ENCODE measurements at regions not wholly inside any gene's neighbourhood (a gene's known extent, or its start where the extent isn't known, plus 50 kb on each side); places are given as distances from the start of the nearest gene placed in this dataset.

DNA sequence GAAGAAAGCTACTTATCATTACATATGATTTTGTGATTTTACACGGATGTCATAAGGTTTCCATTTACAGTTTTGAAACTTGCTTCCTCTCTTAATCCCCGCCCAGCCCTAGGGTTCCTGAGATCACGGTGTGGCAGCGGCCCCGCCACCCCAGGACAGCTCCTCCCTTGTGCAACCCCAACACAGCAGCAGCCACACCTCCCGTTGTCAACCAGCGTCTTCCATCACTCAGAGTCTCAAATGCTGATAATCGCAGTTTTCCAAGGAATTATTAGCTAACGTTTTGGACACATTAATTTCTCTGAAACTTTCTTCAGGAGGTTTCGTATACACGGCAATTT lies 204.8 kb downstream of the THBS2 start:
- H3K9me3 ChIP-seq (ENCODE audit: control insufficient read depth in 2 of 3, insufficient read depth in 1 of 3, low read length in 3 of 3) = no peaks in the 10 kb centered on the region
- peak in 1 of 5 donors; percentile 28 for DNase-seq
- H3K36me3 ChIP-seq (ENCODE audit: control insufficient read depth in 2 of 3, insufficient read depth in 3 of 3, low read length in 3 of 3) = no peaks in the 10 kb centered on the region
- TF ChIP-seq, protein P1, sequence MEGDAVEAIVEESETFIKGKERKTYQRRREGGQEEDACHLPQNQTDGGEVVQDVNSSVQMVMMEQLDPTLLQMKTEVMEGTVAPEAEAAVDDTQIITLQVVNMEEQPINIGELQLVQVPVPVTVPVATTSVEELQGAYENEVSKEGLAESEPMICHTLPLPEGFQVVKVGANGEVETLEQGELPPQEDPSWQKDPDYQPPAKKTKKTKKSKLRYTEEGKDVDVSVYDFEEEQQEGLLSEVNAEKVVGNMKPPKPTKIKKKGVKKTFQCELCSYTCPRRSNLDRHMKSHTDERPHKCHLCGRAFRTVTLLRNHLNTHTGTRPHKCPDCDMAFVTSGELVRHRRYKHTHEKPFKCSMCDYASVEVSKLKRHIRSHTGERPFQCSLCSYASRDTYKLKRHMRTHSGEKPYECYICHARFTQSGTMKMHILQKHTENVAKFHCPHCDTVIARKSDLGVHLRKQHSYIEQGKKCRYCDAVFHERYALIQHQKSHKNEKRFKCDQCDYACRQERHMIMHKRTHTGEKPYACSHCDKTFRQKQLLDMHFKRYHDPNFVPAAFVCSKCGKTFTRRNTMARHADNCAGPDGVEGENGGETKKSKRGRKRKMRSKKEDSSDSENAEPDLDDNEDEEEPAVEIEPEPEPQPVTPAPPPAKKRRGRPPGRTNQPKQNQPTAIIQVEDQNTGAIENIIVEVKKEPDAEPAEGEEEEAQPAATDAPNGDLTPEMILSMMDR (IDR thresholded peaks at IDR 0.05; ENCODE audit: borderline replicate concordance, extremely low read depth, insufficient read depth) = no peak
- H3K27ac ChIP-seq (ENCODE audit: low read depth in 2 of 2, low read length in 2 of 2) = no peak overlapping the region
- intact Hi-C loops (cut with DNase I) = no loop called here
- FAIRE-seq = no peak
- no peaks in the 10 kb centered on the region for H3K27me3 ChIP-seq (ENCODE audit: control insufficient read depth, insufficient read depth, low read length)
- no peak overlapping the region for H3K4me3 ChIP-seq (ENCODE audit: low read length in 3 of 3)
- no peak overlapping the region for H3K9ac ChIP-seq (ENCODE audit: low read length in 3 of 3)
- no peaks in the 10 kb centered on the region for H3K4me1 ChIP-seq (ENCODE audit: control insufficient read depth in 2 of 3, insufficient read depth in 2 of 3, low read depth in 1 of 3, low read length in 3 of 3)

DNA sequence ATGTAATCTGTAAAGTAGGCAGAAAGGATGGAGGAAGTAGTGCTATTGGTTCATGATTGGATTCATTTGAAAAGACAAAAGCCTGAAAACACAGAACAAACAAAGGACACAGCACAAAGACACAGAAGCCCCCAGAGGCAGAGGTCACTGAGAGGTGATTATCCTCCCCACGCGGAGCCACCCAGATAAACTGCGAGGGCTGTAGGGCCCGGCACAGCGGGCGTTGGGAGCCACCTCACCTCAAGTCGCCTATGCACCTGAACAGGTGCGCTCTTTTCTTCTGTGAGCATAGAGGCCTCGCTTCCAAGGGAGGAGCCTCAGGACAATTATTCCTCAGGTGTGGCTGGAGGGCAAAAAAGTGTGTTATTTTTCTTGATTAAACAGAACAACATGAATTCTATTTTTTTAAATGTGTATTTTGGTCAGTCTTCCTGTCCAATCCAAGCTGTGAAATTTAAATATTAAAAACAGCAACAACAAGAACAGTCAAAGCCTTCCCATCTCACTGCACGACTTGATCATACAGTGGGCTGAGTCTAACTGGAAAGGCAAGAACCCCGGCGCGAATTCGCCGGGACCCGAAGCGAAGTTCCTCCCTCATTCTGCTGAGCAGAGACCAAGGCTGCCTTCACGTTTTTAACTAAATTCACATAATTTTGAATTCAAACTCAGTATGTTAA lies 205.3 kb downstream of the THBS2 start:
- no peaks in the 10 kb centered on the region for H3K4me1 ChIP-seq (ENCODE audit: control insufficient read depth in 2 of 3, insufficient read depth in 2 of 3, low read depth in 1 of 3, low read length in 3 of 3)
- DNase-seq (peak in 1 of 5 donors; percentile 10), FAIRE-seq (no peak)
- intact Hi-C loops (cut with DNase I) = no loop called here
- TF ChIP-seq, protein P1 (IDR thresholded peaks at IDR 0.05; ENCODE audit: borderline replicate concordance, extremely low read depth, insufficient read depth) = no peak
- H3K9me3 ChIP-seq (ENCODE audit: control insufficient read depth in 2 of 3, insufficient read depth in 1 of 3, low read length in 3 of 3) = no peaks in the 10 kb centered on the region
- no peaks in the 10 kb centered on the region for H3K36me3 ChIP-seq (ENCODE audit: control insufficient read depth in 2 of 3, insufficient read depth in 3 of 3, low read length in 3 of 3)
- no peak overlapping the region for H3K27ac ChIP-seq (ENCODE audit: low read depth in 2 of 2, low read length in 2 of 2)
- no peak overlapping the region for H3K4me3 ChIP-seq (ENCODE audit: low read length in 3 of 3)
- no peak overlapping the region for H3K9ac ChIP-seq (ENCODE audit: low read length in 3 of 3)
- no peaks in the 10 kb centered on the region for H3K27me3 ChIP-seq (ENCODE audit: control insufficient read depth, insufficient read depth, low read length)

DNA sequence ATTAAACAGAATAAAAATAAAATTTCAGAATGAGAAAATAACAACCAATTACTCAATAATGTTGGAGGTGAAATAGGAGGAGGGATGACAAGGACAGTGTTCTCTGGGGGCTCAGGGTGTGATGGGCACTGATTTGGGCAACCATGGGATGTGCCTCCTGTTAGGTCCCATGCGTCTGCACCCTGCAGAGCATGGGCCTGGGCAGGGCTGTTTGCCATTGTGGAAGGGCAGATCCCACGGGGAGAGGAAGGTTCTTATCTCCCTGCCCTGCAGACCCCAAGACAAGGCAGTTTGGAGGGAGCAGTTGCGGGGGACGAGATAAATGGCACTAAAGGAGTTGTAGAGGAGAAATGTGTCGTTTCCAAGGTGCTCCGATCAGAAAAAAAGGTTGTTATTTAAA lies 206.3 kb downstream of the THBS2 start:
- FAIRE-seq (no peak), DNase-seq (peak in 1 of 5 donors; percentile 37)
- Histone ChIP-seq H3K4me3 (ENCODE audit: low read length in 3 of 3) (no peak overlapping the region), H3K27me3 (ENCODE audit: control insufficient read depth, insufficient read depth, low read length) (no peaks in the 10 kb centered on the region), H3K9ac (ENCODE audit: low read length in 3 of 3) (no peak overlapping the region), H3K36me3 (ENCODE audit: control insufficient read depth in 2 of 3, insufficient read depth in 3 of 3, low read length in 3 of 3) (no peaks in the 10 kb centered on the region), H3K27ac (ENCODE audit: low read depth in 2 of 2, low read length in 2 of 2) (no peak overlapping the region), H3K9me3 (ENCODE audit: control insufficient read depth in 2 of 3, insufficient read depth in 1 of 3, low read length in 3 of 3) (no peaks in the 10 kb centered on the region), H3K4me1 (ENCODE audit: control insufficient read depth in 2 of 3, insufficient read depth in 2 of 3, low read depth in 1 of 3, low read length in 3 of 3) (no peaks in the 10 kb centered on the region)
- intact Hi-C loops (cut with DNase I) = no loop called here
- TF ChIP-seq, protein P1 (IDR thresholded peaks at IDR 0.05; ENCODE audit: borderline replicate concordance, extremely low read depth, insufficient read depth) = no peak
